IPS DF 4.7 (cell line): ENCODE measurements at regions not wholly inside any gene's neighbourhood (a gene's known extent, or its start where the extent isn't known, plus 50 kb on each side); places are given as distances from the start of the nearest gene placed in this dataset.

Source experiments
- DNase-seq: peaks from one replicate; pipeline ENCODE4 v3.0.0-alpha.2; 2013; ENCODE audit warnings: low spot score; ENCODE audit errors: extremely low read depth

DNA sequence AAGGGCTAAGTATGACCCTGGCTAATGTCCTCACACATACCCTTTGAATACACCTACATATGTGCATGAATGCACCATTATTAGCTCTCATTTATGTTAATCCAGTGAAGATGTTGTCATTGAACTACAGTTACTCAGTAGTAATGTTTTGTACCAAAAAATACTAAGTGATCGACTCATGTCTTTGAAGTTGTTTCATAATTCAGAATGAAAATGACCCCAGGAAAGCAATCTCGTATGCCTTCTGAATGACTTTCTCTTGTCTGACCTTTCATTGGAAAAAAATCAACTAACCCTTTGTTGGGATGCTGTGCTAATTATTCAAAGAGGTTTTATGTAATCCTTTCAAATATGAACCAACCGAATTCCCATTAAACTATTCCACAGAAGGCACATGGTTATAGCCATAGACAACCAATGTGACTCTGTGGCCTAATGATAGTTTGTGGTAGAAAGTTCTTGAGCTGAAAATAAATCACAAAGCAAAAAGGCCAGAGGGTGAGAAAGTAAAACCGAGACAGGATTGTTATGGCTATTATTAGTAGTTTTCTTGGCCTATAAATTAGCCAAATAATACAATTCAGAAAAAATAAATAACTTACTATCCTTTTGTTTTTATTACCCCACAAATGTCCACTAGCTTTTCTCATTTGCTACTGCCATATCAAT, 86.8 kb upstream of the STARD13 start:
- no peak for DNase-seq

DNA sequence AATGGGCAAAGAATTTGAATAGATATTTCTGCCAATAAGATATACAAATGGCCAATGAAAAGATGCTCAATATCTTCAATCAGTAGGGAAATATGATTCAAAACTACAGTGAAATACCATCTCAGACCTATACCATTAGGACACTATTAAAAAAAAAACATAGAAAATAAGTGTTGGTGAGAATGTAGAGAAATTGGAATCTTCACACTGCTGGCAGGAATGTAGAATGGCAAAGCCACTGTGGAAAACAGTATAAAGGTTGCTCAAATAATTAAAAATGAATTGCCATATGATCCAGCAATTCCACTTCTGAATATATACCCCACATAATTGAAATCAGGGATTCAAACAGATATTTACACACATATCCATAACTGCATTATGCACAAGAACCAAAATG, 88.1 kb upstream of the STARD13 start:
- no peak for DNase-seq

DNA sequence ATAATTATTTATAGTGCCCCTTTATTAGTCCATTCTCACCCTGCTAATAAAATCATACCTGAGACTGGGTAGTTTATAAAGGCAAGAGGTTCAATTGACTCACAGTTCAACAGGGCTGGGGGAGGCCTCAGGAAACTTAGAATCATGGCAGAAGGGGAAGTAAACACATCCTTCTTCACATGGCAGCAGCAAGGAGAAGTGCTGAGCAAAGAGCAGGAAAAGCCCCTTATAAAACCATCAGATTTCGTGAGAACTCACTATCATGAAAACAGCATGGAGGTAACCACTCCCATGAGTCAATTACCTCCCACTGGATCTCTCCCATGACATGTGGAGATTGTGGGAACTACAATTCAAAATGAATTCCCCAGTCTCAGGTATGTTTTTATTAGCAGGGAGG, 89.9 kb upstream of the STARD13 start:
- no peak for DNase-seq

DNA sequence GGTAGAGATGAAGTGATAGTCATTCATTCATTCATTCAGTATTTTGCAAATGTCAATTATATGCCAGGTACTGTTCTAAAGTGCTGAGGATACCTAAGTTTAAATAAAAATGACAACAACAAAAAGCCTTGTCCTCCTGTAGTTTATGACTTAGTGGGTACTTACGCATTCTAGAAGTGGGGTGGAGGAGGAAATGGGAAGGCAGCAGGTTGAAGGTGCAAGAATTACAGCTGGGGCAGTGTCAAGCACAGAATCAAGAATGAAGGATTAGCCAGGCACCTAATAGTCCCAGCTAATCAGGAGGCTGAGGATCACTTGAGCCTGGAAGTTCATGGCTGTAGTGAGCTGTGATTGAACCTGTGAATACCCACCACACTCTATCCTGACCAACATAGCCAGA, 90.7 kb upstream of the STARD13 start:
- DNase-seq = no peak

DNA sequence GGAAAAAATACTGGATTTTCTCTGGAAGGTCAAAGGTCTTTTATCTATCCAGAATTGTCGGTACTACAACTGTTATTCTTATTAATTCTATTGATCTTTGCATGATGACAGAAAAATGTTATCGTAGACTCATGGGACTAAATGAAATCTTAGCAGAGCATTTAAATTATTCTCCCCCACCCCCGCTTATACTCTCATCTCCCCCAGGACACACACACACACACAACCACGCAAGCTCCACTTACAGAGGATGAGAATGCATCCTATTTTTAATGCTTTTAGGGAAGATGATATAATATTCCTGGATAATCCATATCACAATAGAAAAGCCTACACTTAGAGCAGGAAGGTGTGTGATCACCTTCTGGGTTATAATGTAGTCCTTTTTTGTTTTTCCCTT, 91.9 kb upstream of the STARD13 start:
- DNase-seq = no peak

DNA sequence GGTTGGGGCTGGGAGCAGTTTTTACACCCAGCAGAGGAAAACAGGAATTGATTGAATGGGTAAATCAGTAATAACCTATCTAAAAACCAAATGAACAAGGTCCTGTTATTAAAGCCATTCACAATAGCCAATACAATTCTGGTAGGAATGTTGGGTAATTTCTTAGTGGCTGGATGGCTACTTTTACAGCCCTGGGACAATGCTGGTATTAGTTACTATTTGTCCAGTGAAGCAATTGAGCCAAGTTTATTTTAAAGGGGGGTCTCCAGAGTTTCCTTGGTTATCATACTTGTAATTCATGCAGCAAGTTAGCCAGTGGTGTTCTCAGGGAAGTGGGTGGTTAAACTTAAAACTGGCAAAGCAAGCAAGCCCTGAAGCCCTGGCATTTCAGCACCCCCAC, 92.3 kb upstream of the STARD13 start:
- DNase-seq = no peak

DNA sequence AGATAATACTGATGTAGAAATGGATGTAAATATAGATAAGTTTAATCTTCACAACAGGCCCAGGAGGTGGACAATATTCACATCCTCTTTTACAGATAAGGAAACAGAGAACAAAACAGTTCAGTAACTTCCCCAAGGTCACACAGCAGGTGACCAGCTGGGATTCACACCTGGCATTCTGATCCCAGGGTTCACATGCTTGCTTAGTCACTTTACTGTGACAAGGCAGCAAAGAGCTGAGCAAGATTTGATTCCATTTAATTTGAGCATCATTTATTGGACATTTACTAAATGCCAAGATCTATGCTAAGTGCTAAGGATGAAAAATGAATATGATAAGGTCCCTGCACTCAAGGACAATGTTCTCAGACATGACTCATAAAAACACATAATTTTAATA, 94.1 kb upstream of the STARD13 start:
- DNase-seq = no peak

DNA sequence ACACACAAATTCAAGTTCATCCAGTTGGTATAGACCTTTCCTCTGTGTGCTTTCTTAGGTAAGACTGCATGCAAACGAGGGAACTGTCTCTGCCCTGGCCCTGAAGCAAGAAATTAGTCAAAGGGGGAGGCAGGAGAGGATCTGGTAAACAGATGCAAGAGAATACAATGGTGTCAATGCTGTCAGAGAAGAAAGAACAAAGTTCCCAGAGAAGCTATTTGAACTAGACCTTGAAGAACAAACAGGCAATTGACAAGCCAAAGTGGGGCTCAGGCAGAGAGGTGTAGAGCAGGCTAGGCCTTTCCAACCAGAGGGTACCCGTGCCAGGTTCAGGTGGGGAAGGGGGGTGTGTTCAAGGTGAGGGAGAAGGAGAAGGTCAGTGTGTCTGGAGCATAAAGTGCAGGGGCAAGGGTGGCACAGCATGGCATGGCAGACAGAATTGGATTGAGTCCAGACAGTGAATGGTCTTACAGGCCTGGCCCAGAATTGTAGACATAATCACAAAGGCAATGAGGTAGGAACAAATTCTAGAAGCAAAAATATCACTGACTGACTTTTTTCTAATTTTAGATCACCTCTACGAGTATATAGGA, 95.0 kb upstream of the STARD13 start:
- DNase-seq = no peak

DNA sequence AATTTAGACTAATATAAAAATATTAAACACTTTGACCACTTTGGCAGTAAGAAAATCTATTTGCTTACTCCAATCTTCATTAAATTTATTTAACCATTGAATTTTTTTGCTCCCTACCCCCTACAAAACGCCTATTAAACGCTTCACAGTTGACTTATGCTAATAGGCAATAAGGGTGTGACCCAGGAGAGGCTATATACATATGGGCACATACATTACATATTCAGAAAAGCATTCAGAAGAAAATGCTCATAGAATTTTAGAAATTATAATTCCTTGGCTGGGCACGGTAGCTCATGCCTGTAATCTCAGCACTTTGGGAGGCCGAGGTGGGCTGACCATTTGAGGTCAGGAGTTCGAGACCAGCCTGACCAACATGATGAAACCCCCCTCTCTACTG, 95.6 kb upstream of the STARD13 start:
- DNase-seq = no peak

DNA sequence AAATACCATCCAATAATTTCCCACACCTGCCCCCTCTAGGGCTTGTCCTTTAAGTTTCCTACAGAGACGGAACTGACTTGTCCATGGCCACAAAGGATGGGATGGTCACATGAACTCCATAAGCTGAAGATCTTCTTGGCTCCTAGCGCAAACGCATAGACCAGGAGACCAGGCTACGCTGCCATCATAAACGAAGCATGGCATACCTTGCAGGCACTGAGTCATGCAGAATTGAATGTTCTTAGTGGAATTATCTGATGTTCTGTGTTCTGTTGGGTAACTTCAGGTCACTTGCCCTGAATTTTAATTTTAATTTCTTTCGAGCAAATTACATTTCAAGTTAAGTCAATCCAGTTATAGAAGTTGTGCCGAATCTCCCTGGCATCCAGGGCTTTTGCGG, 96.4 kb upstream of the STARD13 start:
- no peak for DNase-seq

DNA sequence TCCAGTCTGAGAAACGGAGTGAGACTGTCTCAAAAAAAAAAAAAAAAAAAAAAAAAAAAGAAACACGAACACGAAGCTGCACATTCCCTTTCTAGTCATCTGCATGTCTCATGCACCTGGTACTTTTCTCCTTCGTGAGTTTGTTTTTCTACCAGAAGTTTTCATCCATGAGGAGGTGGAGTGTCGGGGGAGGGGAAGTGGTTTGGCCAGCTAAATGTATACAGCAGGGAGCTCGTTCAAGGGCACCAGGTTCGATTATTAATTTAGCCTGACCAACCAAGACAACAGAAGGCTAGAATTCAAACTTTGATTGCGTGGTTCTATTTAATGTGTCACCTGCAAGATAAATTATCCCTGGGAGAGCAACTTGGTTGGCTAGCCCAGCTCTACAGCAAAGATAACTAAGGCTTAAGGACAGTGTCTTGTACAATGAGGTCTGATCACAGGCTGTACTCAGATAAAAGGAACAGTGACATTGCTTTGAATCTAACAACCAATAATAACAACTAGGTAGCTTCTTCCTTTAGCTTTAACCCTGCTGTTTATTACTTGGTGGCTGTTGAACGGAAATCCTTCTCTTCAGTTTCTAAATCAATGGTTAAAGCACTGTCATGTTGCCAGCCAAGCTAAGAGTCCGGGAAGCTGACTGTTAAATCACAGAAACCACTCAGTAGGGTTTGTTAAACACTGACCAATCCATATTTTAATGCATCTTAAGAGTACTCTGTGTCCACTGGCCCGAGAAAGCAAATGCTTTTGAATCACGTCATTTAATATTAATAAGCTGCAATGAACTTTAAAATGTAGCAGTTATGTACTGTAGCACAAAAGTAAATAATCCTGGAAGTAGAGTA, 98.4 kb upstream of the STARD13 start:
- DNase-seq = no peak

DNA sequence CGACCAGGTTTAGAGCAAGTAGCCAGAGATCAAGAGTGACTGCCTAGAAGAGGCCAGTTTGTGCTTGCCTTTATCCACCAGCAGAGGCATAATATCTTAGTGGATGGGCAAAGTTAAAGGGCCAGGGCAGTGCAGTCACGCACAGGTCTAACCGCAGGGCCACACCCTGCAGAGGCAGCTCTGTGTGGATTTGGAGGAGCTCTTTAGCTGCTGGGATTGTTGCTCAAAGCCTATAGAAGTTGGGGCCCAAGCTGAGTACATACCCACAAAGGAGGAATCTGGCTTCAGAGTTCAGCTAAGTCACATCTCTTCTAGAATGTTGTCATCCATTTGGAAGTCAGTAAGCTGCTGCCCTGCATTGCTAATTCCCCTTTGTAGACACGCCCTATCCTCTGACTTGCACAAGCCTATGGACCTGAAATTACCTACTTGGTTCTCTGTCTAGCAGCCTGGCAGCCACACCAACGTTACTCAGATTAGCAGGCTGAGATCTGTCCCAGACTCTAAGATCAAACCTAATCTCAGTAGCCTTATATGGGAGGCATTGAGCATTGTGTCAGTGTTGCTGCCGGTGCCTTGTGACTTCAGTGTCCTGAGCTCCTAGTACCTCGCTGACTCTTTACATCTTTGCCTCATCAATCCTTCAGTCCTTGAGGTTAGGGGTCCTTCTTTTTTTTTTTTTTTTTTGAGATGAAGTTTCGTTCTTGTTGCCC, 102.9 kb upstream of the STARD13 start:
- no peak for DNase-seq

DNA sequence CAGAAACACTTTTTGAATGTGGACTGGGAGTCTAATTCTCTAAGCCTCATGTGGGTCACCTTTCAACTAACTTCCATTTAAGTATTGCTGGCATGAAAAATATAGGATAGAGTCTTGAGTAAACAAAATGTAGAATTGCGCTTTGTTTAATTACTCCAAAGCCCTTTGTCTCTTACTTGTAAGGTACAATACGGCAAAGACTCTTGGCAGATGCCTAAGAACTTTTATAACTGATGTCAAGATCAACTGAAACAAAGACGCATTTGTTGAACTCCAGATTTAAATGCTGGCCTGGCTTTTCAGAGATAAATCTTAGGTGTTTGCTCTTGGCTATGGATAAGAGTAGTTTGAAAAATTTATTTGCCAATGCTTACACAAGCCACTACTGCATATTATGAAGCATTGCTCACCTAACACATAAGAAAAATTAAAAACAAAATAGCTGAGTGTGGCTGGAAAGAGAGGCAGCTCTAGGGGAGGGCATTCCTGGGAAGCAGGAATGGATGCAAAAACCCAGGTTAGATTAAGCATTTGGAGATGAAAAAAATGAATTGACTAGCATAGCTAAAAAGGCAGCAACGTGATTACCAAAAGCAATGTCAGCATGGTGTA, 107.3 kb upstream of the STARD13 start:
- DNase-seq = no peak

DNA sequence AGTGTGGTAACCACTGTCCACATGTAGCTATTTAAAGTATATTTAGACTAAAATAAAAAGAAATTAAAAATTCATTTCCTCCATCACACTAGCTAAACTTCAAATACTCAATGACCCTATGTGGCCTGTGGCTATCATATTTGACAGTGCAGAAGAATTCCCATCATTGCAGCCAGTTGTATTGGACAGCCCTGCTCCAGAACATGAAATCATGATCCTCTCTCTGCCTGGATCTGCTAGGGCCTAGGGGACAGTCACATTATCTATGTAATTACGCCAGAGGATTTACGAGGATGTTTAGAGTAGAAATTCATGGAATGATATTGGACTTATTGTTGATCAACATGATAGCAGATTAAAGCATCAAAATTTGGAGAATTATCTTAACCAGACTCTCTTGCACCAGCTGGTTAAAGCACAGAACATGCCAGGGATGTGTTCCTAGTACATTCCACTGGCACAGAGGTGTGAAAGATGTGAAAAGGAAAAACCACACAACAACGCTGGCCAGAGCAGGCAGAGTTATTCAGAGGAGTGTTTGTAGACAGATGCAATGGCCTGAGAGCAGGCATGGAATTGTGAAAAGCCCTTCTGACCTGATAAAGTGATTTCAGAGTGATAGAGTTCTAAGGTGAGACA, 108.9 kb upstream of the STARD13 start:
- DNase-seq = no peak

DNA sequence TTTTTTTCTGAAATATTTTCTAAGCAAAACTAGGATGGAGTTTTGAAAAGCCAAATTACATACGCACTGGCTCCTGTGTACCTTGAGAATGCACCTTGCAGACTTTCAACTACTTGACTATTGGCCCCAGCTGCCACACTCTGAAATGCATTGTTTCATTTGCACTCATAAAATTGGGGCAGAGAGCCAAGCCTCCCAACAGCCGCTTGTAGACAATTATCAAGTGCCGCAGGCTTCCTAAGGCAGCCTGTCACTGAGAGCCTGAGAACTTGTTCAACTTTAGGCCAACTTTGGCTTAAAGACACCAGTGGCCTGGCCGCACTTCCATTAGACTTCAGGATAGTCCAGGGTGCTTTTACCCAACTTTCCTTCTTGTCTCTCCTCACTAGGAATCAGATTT, 115.7 kb upstream of the STARD13 start:
- no peak for DNase-seq

DNA sequence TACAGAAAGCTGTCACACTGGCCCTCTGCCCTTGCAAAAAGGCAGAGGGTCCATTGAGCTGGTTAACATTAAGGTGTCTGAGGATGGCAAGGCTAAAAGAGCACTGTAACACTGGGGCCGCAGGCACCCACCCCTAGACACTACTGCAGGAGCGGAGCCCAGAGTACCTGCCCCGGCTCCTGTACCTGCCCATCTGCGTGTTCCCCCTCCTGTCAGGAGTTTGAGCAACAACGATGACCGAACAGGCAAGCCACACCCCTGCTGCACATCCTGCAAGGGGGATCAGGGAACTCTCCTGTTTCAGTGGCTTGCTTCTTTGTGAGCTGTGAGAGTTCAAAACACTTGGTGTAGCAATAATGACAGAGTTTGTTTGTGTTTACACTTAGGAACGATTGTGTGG, 117.4 kb upstream of the STARD13 start:
- no peak for DNase-seq

DNA sequence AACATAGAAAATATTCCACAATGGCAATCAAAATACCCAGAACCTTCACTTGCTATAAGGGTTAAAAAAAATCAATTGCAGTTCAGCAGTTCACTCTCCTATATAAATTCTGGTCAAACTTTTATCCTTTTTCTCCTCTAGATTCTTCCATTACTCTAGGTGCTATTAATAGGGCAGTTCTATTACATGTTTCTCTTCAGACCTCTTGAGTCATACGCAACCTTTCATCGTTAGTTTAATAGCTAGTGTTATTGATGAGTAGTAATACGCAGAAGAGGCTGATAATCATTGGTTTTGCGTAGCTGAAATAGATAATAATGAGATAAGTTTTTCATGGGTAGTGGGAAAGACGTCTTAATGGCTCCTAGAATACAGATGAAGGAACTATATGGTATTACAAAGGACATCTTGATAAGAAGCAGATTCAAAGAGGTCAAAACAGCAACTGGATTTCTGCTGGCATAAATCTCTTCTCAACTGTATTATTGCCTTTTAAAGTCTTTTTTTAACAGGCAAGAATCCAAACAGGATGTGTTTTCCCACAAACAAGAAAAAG, 118.3 kb upstream of the STARD13 start:
- DNase-seq = no peak

DNA sequence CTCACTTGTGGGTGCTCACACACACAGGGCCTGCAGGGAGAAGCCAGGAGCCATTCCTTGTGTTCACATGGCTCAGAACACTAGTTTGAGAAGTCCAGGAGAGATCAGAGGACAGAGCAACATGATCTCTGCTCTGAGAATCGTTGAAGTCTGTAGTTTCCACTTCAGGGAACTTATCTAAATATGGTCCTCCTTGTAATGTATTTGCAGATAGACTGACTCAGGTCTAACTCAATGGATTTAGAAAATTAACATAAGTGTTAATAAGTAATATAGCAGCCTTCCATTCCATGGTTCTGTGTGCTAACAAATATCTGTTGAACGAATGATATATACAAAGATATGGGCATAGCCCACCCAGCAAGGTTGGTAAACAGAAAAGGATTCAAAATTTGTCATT, 119.8 kb upstream of the STARD13 start:
- DNase-seq = no peak

DNA sequence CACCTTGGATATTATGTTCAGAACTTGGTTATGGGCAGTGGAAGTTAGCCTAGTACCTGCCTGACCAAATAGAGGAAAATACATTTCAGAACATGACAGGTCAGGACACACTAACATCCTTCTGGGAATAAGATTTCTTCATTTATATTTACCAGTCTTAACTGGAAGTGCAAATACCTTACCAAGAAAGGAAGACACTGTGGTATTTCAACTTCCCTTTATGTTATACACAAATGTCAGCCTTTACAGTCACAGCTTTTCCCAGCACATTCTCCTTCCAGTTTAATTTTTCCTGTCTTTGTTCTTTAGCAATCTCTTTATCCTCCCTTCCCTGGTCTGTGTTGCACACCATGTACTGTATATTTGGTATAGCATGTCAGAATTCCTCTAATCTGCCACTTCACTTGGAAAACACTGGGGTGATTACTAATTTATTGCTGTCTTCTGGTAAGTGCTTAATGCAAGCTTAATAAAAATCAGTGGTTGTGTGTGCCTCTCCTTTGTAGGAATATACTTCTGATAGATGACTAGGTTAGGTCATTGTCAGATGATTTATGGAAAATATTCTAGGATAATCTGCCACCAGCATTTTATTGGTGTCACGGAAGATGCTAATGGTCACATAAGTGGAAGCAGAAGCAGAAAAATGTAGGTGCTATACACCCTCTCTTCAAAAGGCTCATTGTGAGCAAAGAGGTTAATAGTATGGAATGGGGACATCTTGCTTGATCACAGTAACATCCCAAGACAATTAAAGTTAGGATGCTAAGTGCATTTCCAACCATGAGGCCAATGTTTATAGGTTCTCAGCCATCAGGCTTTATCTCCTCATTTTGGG, 124.3 kb upstream of the STARD13 start:
- DNase-seq = no peak

DNA sequence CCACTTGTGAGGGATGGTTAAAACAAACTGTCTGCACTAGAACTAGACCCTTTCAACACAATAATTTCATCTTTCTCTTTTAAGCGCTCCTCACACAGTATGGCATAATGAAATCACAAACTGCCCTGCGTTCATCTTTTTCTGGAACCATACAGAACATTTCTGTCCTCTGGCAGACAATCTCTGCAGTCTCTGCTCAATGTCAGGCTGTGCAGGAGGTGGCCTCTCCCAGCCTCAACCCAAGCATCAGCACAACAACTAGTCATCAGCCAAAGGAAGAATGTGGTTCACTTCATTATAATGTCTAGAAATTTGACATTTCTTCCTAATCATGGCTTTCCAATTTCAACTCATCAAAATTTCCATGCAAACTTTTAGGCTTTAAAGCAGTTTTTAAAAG, 125.1 kb upstream of the STARD13 start:
- DNase-seq = no peak
